ENCODE measurements at regions not wholly inside any gene's neighbourhood (a gene's known extent, or its start where the extent isn't known, plus 50 kb on each side); places are given as distances from the start of the nearest gene placed in this dataset.

Small RNA genes lying in the stretch of these regions (small RNA-seq; reads per million reads assigned to genes)
- gene RF00012 = 0 reads per million in 4 donors

Measured in esophagus squamous epithelium (tissue), 4 donors.